ENCODE measurements at regions not wholly inside any gene's neighbourhood (a gene's known extent, or its start where the extent isn't known, plus 50 kb on each side); places are given as distances from the start of the nearest gene placed in this dataset.

- no peak for DNase-seq
These were observed 88.3 kb upstream of the PIK3CG start for GRCh38 chr7:106776618-106777347.

GRCh38 chr7:106777674-106778299 is 87.3 kb upstream of the PIK3CG start:
- DNase-seq: no peak

- no peak for DNase-seq
These were observed 86.3 kb upstream of the PIK3CG start for GRCh38 chr7:106778656-106779250.

GRCh38 chr7:106779877-106780276 is 85.2 kb upstream of the PIK3CG start:
- no peak for DNase-seq

- no peak for DNase-seq
These were observed 84.1 kb upstream of the PIK3CG start for GRCh38 chr7:106781007-106781406.

- no peak for DNase-seq
These were observed 83.1 kb upstream of the PIK3CG start for GRCh38 chr7:106781828-106782544.

GRCh38 chr7:106783286-106783685 is 81.8 kb upstream of the PIK3CG start:
- no peak for DNase-seq

- DNase-seq: no peak
These were observed 76.4 kb upstream of the PIK3CG start for GRCh38 chr7:106788637-106789036.

- no peak for DNase-seq
These were observed 73.6 kb upstream of the PIK3CG start for GRCh38 chr7:106791526-106791925.

GRCh38 chr7:106792233-106792926 is 72.7 kb upstream of the PIK3CG start:
- no peak for DNase-seq

GRCh38 chr7:106793015-106793975 is 71.8 kb upstream of the PIK3CG start:
- peak; percentile 31 to 57 for DNase-seq

- no peak for DNase-seq
These were observed 70.6 kb upstream of the PIK3CG start for GRCh38 chr7:106794276-106795083.

GRCh38 chr7:106795084-106795876 is 69.8 kb upstream of the PIK3CG start:
- DNase-seq: no peak

- no peak for DNase-seq
These were observed 69.2 kb upstream of the PIK3CG start for GRCh38 chr7:106795877-106796231.

- no peak for DNase-seq
These were observed 67.1 kb upstream of the PIK3CG start for GRCh38 chr7:106797937-106798336.

- no peak for DNase-seq
These were observed 62.5 kb upstream of the PIK3CG start for GRCh38 chr7:106802589-106802988.

GRCh38 chr7:106806556-106806955 is 58.5 kb upstream of the PIK3CG start:
- DNase-seq: no peak

- DNase-seq: no peak
These were observed 57.6 kb upstream of the PIK3CG start for GRCh38 chr7:106807474-106807873.

GRCh38 chr7:106808967-106809635 is 56.0 kb upstream of the PIK3CG start:
- DNase-seq: no peak

- DNase-seq: no peak
These were observed 53.6 kb upstream of the PIK3CG start for GRCh38 chr7:106811472-106811871.

Measured in CD4-positive, alpha-beta T cell treated with Interleukin-4 for 1 hour (primary cell).